ENCODE measurements at regions not wholly inside any gene's neighbourhood (a gene's known extent, or its start where the extent isn't known, plus 50 kb on each side); places are given as distances from the start of the nearest gene placed in this dataset.

DNA sequence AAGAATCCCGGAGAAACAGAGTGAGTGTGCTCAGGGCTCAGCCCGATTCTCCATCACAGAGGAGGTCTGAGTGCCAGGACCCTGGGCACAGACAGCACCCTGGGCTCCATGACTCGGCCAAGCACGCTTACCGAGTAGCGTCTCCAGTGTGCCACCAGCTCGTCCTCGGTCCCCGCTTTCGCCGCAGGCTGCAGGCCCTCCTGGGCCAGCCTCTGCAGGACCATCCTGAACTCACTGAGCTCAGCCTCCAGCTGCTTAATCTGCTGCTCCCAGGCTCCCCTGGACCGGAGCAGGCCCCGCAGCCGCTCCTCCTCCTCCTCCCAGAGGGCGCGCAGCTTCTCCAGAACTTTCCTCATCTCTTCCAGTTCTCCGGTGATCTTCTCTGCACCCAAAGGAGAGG lies 61.2 kb downstream of the SYNE3 start:
- Histone ChIP-seq H3K27me3 (no peaks in the 10 kb centered on the region), H3K27ac (no peak overlapping the region), H3K9me3 (no peaks in the 10 kb centered on the region), H3K4me3 (no peak overlapping the region), H3K4me1 (no peaks in the 10 kb centered on the region), H3K36me3 (no peaks in the 10 kb centered on the region)
- DNase-seq: no peak
- intact Hi-C loops (cut with DNase I; ENCODE audit: low total_unique reads): no loop called here
- no peak for TF ChIP-seq POLR2A (IDR thresholded peaks at IDR 0.05)
- no peak for TF ChIP-seq CTCF (IDR thresholded peaks at IDR 0.05)

DNA sequence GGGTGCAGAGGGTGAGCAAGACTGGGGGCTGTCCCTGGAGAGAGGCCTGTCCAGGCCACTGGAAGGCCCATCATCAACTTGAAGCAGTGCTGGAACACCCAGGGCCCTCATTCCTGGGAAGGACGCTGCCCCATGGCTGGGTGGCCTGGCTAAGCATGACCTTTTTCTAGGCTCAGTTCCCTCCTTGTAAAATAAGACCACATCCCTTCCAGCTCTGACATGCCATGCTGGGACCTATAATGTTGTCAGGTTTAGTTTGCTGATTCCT lies 62.8 kb downstream of the SYNE3 start:
- H3K27me3 ChIP-seq: no peaks in the 10 kb centered on the region
- no peaks in the 10 kb centered on the region for H3K36me3 ChIP-seq
- intact Hi-C loops (cut with DNase I; ENCODE audit: low total_unique reads): no loop called here
- no peak for TF ChIP-seq CTCF (IDR thresholded peaks at IDR 0.05)
- no peak for TF ChIP-seq POLR2A (IDR thresholded peaks at IDR 0.05)
- H3K4me1 ChIP-seq: no peaks in the 10 kb centered on the region
- no peak for DNase-seq
- H3K27ac ChIP-seq: no peak overlapping the region
- no peaks in the 10 kb centered on the region for H3K9me3 ChIP-seq
- H3K4me3 ChIP-seq: no peak overlapping the region

GRCh38 chr14:95452893-95453712 lies 63.3 kb downstream of the SYNE3 start:
- no peak for DNase-seq
- H3K27me3 ChIP-seq: no peaks in the 10 kb centered on the region

GRCh38 chr14:95452176-95452892 lies 64.1 kb downstream of the SYNE3 start:
- intact Hi-C loops (cut with DNase I; ENCODE audit: low total_unique reads): no loop called here
- no peak for DNase-seq
- Histone ChIP-seq H3K27me3 (no peaks in the 10 kb centered on the region), H3K4me1 (no peaks in the 10 kb centered on the region), H3K9me3 (no peaks in the 10 kb centered on the region), H3K27ac (no peak overlapping the region), H3K4me3 (no peak overlapping the region), H3K36me3 (no peaks in the 10 kb centered on the region)
- TF ChIP-seq POLR2A (IDR thresholded peaks at IDR 0.05): no peak
- TF ChIP-seq CTCF (IDR thresholded peaks at IDR 0.05): no peak

More at GRCh38 chr14:95452893-95453712, 63.3 kb downstream of the SYNE3 start:
- H3K4me1 ChIP-seq: no peaks in the 10 kb centered on the region
- H3K36me3 ChIP-seq: no peaks in the 10 kb centered on the region
- H3K27ac ChIP-seq: no peak overlapping the region
- no peak for TF ChIP-seq POLR2A (IDR thresholded peaks at IDR 0.05)
- no peaks in the 10 kb centered on the region for H3K9me3 ChIP-seq
- intact Hi-C loops (cut with DNase I; ENCODE audit: low total_unique reads): no loop called here
- no peak overlapping the region for H3K4me3 ChIP-seq

DNA sequence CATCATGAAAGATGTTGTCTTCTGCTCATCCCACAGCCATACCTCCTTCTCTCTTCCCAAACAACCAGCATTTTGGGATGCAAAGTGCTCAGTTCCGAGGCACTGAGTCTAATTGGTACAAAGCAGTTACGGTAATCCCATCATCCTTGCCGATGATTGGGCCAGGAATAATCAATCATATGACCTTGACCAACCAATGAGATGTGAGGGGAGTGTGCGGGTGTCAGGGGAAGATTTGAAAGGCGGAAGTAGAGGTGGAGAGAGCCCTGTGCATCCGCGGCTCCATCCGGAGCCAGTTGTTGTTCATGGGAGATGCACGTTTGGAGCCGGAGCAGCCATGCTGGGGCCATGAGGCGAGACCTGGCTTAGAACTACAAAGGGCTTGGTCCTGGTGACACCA lies 67.3 kb downstream of the SYNE3 start:
- no peaks in the 10 kb centered on the region for H3K27me3 ChIP-seq
- TF ChIP-seq CTCF (IDR thresholded peaks at IDR 0.05): no peak
- TF ChIP-seq POLR2A (IDR thresholded peaks at IDR 0.05): no peak
- DNase-seq: no peak
- H3K27ac ChIP-seq: no peak overlapping the region
- no peaks in the 10 kb centered on the region for H3K9me3 ChIP-seq
- H3K36me3 ChIP-seq: no peaks in the 10 kb centered on the region
- intact Hi-C loops (cut with DNase I; ENCODE audit: low total_unique reads): no loop called here
- H3K4me3 ChIP-seq: no peak overlapping the region
- no peaks in the 10 kb centered on the region for H3K4me1 ChIP-seq

All from uterus (tissue), 3 donors.